GM12878 (cell line): ENCODE measurements at regions not wholly inside any gene's neighbourhood (a gene's known extent, or its start where the extent isn't known, plus 50 kb on each side); places are given as distances from the start of the nearest gene placed in this dataset.

Experiments used
- BHLHE40 ChIP-seq, 2 experiments: fragments of 450-650 bp in 1 of 2; IDR thresholded peaks; 2 replicates each; pipeline ENCODE4 v1.6.1; 2011 to 2017; ENCODE audit warnings: low read depth in 2 of 2, borderline replicate concordance in 1 of 2, improper control_type of control experiment in 1 of 2, low read length in 1 of 2, mild to moderate bottlenecking in 1 of 2
- CTCF ChIP-seq, 3 experiments: IDR thresholded peaks in 2 of 3; conservative IDR thresholded peaks in 1 of 3; 2 replicates each; pipeline ENCODE4 v1.5.1; 2011; ENCODE audit warnings: low read depth in 3 of 3, low read length in 3 of 3, mild to moderate bottlenecking in 3 of 3, control low read depth in 2 of 3, moderate library complexity in 2 of 3, inconsistent platforms in 1 of 3, mixed read lengths in 1 of 3; ENCODE audit not compliant: control insufficient read depth in 2 of 3, insufficient read depth in 1 of 3; ENCODE audit errors: extremely low read depth in 1 of 3
- EGR1 ChIP-seq, 2 experiments: IDR thresholded peaks; 1 replicate in 1 of 2; 2 replicates in 1 of 2; pipeline ENCODE4 v1.6.1; 2011 to 2012; ENCODE audit warnings: low read depth in 2 of 2, low read length in 2 of 2, borderline replicate concordance in 1 of 2, mild to moderate bottlenecking in 1 of 2, moderate library complexity in 1 of 2
- EZH2 ChIP-seq: IDR thresholded peaks from 2 replicates; pipeline ENCODE4 v1.6.1; 2012; ENCODE audit warnings: low read depth, mild to moderate bottlenecking, control low read depth, inconsistent platforms, low read length, borderline replicate concordance; ENCODE audit not compliant: control insufficient read depth
- FOXM1 ChIP-seq: IDR thresholded peaks from 2 replicates; pipeline ENCODE4 v1.6.1; 2012; ENCODE audit warnings: low read depth, mild to moderate bottlenecking, inconsistent platforms, low read length, moderate library complexity
- JUND ChIP-seq: IDR thresholded peaks from 2 replicates; pipeline ENCODE4 v1.6.1; 2012; ENCODE audit warnings: low read depth, mild to moderate bottlenecking, low read length, improper control_type of control experiment, moderate library complexity
- MEF2B ChIP-seq: fragments of 450-650 bp; IDR thresholded peaks from 2 replicates; pipeline ENCODE4 v1.6.1; 2018; ENCODE audit warnings: mild to moderate bottlenecking, moderate library complexity; ENCODE audit not compliant: partially characterized antibody, poor library complexity, severe bottlenecking
- NFIC ChIP-seq: IDR thresholded peaks from 2 replicates; pipeline ENCODE4 v1.6.1; 2012; ENCODE audit warnings: low read depth, mild to moderate bottlenecking, inconsistent platforms, low read length, moderate library complexity
- NR2C2 ChIP-seq: IDR thresholded peaks from 2 replicates; pipeline ENCODE4 v1.6.1; 2011; ENCODE audit warnings: borderline replicate concordance, low read depth; ENCODE audit not compliant: control insufficient read depth, insufficient read length
- RB1 ChIP-seq: fragments of 450-650 bp; formaldehyde crosslinking; IDR thresholded peaks from 2 replicates; pipeline ENCODE4 v1.6.1; 2017; ENCODE audit warnings: mild to moderate bottlenecking, borderline replicate concordance
- SRF ChIP-seq, 2 experiments: IDR thresholded peaks; 2 replicates each; pipeline ENCODE4 v1.6.1; 2011; ENCODE audit warnings: low read depth in 2 of 2, low read length in 2 of 2, mild to moderate bottlenecking in 1 of 2, moderate library complexity in 1 of 2
- TAF1 ChIP-seq: IDR thresholded peaks from 2 replicates; pipeline ENCODE4 v1.6.1; 2011; ENCODE audit warnings: mild to moderate bottlenecking, low read depth, low read length, borderline replicate concordance

GRCh38 chr11:95341221-95341620 lies 110.2 kb upstream of the SESN3 start:
- no peak for TF ChIP-seq RB1
- TF ChIP-seq NFIC = no peak
- no peak for TF ChIP-seq EZH2
- no peak for TF ChIP-seq TAF1
- TF ChIP-seq CTCF (IDR thresholded peaks at IDR 0.05 in 2 of 3, conservative IDR thresholded peaks at IDR 0.05 in 1 of 3; ENCODE audit: control insufficient read depth in 2 of 3, extremely low read depth in 1 of 3, insufficient read depth in 1 of 3, low read depth in 3 of 3, low read length in 3 of 3) = no peak
- TF ChIP-seq FOXM1 = no peak
- no peak for TF ChIP-seq MEF2B
- no peak for TF ChIP-seq NR2C2
- no peak for TF ChIP-seq BHLHE40 (IDR thresholded peaks at IDR 0.05; ENCODE audit: borderline replicate concordance in 1 of 2, low read depth in 2 of 2, low read length in 1 of 2)
- TF ChIP-seq SRF (IDR thresholded peaks at IDR 0.05; ENCODE audit: low read depth in 2 of 2, low read length in 2 of 2) = no peak
- no peak for TF ChIP-seq EGR1 (IDR thresholded peaks at IDR 0.05; ENCODE audit: borderline replicate concordance in 1 of 2, low read depth in 2 of 2, low read length in 2 of 2)
- no peak for TF ChIP-seq JUND
